Duodenal mucosa (tissue), 2 donors: ENCODE measurements at regions not wholly inside any gene's neighbourhood (a gene's known extent, or its start where the extent isn't known, plus 50 kb on each side); places are given as distances from the start of the nearest gene placed in this dataset.

Source experiments
- H3K27ac ChIP-seq: one replicate; pipeline ENCODE4 v1.7.0; 2013; ENCODE audit warnings: low read depth, low read length
- H3K27me3 ChIP-seq, 2 donors: one replicate each; pipeline ENCODE4 v1.7.0; 2013; ENCODE audit warnings: low read length in 2 of 2, control low read depth in 1 of 2; ENCODE audit not compliant: insufficient read depth in 2 of 2, control insufficient read depth in 1 of 2
- H3K36me3 ChIP-seq, 2 donors: one replicate each; pipeline ENCODE4 v1.7.0; 2013; ENCODE audit warnings: low read length in 2 of 2, control low read depth in 1 of 2; ENCODE audit not compliant: insufficient read depth in 2 of 2, control insufficient read depth in 1 of 2
- H3K4me1 ChIP-seq, 2 donors: one replicate each; pipeline ENCODE4 v1.7.0; 2013; ENCODE audit warnings: low read length in 2 of 2, control low read depth in 1 of 2; ENCODE audit not compliant: insufficient read depth in 2 of 2, control insufficient read depth in 1 of 2
- H3K4me3 ChIP-seq, 2 donors: one replicate each; pipeline ENCODE4 v1.7.0; 2013; ENCODE audit warnings: low read length in 2 of 2, low read depth in 1 of 2
- H3K9ac ChIP-seq, 2 donors: one replicate each; pipeline ENCODE4 v1.7.0; 2013; ENCODE audit warnings: low read length in 2 of 2, low read depth in 1 of 2
- H3K9me3 ChIP-seq, 2 donors: one replicate each; pipeline ENCODE4 v1.7.0; 2013; ENCODE audit warnings: low read length in 2 of 2, control low read depth in 1 of 2; ENCODE audit not compliant: control insufficient read depth in 1 of 2

GRCh38 chr2:150391779-150392178 lies 95.7 kb downstream of the RND3 start:
- Histone ChIP-seq H3K27ac (no peak overlapping the region), H3K9me3 (peaks cover 0 to under 1% of the 10 kb centered on the region in 2 donors), H3K36me3 (no peaks in the 10 kb centered on the region), H3K27me3 (no peaks in the 10 kb centered on the region), H3K9ac (no peak overlapping the region), H3K4me1 (no peaks in the 10 kb centered on the region), H3K4me3 (no peak overlapping the region)

GRCh38 chr2:150389447-150389846 lies 98.0 kb downstream of the RND3 start:
- no peaks in the 10 kb centered on the region for H3K4me1 ChIP-seq
- no peaks in the 10 kb centered on the region for H3K27me3 ChIP-seq
- H3K36me3 ChIP-seq, result no peaks in the 10 kb centered on the region
- H3K9me3 ChIP-seq, result peaks cover 0 to 6% of the 10 kb centered on the region in 2 donors
- no peak overlapping the region for H3K27ac ChIP-seq
- no peak overlapping the region for H3K4me3 ChIP-seq
- no peak overlapping the region for H3K9ac ChIP-seq

- no peak overlapping the region for H3K4me3 ChIP-seq
- no peak overlapping the region for H3K27ac ChIP-seq
- H3K9me3 ChIP-seq, result peaks cover 0 to 6% of the 10 kb centered on the region in 2 donors
- H3K9ac ChIP-seq, result no peak overlapping the region
- H3K27me3 ChIP-seq, result no peaks in the 10 kb centered on the region
- no peaks in the 10 kb centered on the region for H3K36me3 ChIP-seq
- H3K4me1 ChIP-seq, result no peaks in the 10 kb centered on the region
Observed at GRCh38 chr2:150388289-150388625, 99.2 kb downstream of the RND3 start.

- no peak overlapping the region for H3K4me3 ChIP-seq
- H3K9me3 ChIP-seq, result peaks cover 0 to 6% of the 10 kb centered on the region in 2 donors
- no peaks in the 10 kb centered on the region for H3K4me1 ChIP-seq
- no peaks in the 10 kb centered on the region for H3K27me3 ChIP-seq
- no peak overlapping the region for H3K27ac ChIP-seq
- no peak overlapping the region for H3K9ac ChIP-seq
- H3K36me3 ChIP-seq, result no peaks in the 10 kb centered on the region
Observed at GRCh38 chr2:150387586-150388288, 99.7 kb downstream of the RND3 start.

- Histone ChIP-seq H3K4me3 (no peak overlapping the region), H3K27me3 (no peaks in the 10 kb centered on the region), H3K9me3 (peaks cover 0 to 6% of the 10 kb centered on the region in 2 donors), H3K27ac (no peak overlapping the region), H3K9ac (no peak overlapping the region), H3K36me3 (no peaks in the 10 kb centered on the region), H3K4me1 (no peaks in the 10 kb centered on the region)
Observed at GRCh38 chr2:150385211-150385610, 102.3 kb downstream of the RND3 start.

- Histone ChIP-seq H3K27ac (no peak overlapping the region), H3K27me3 (no peaks in the 10 kb centered on the region), H3K36me3 (no peaks in the 10 kb centered on the region), H3K9ac (no peak overlapping the region), H3K4me1 (no peaks in the 10 kb centered on the region), H3K4me3 (no peak overlapping the region), H3K9me3 (peaks cover 0 to 6% of the 10 kb centered on the region in 2 donors)
Observed at GRCh38 chr2:150383587-150383986, 103.9 kb downstream of the RND3 start.

- Histone ChIP-seq H3K9me3 (no peaks in the 10 kb centered on the region), H3K4me3 (no peak overlapping the region), H3K4me1 (no peaks in the 10 kb centered on the region), H3K27me3 (no peaks in the 10 kb centered on the region), H3K36me3 (no peaks in the 10 kb centered on the region), H3K9ac (no peak overlapping the region), H3K27ac (no peak overlapping the region)
Observed at GRCh38 chr2:150379166-150379565, 108.3 kb downstream of the RND3 start.

- H3K9me3 ChIP-seq, result no peaks in the 10 kb centered on the region
- no peaks in the 10 kb centered on the region for H3K4me1 ChIP-seq
Observed at GRCh38 chr2:150378686-150379085, 108.8 kb downstream of the RND3 start.

GRCh38 chr2:150376553-150377335 lies 110.7 kb downstream of the RND3 start:
- Histone ChIP-seq H3K9ac (no peak overlapping the region), H3K4me1 (peaks cover 0 to 5% of the 10 kb centered on the region in 2 donors), H3K27ac (no peak overlapping the region), H3K27me3 (no peaks in the 10 kb centered on the region), H3K4me3 (no peak overlapping the region), H3K36me3 (no peaks in the 10 kb centered on the region), H3K9me3 (no peaks in the 10 kb centered on the region)

More at GRCh38 chr2:150378686-150379085, 108.8 kb downstream of the RND3 start:
- no peaks in the 10 kb centered on the region for H3K27me3 ChIP-seq
- no peak overlapping the region for H3K4me3 ChIP-seq
- H3K36me3 ChIP-seq, result no peaks in the 10 kb centered on the region
- no peak overlapping the region for H3K27ac ChIP-seq
- H3K9ac ChIP-seq, result no peak overlapping the region

- Histone ChIP-seq H3K36me3 (no peaks in the 10 kb centered on the region), H3K4me1 (peaks cover 0 to 13% of the 10 kb centered on the region in 2 donors), H3K27ac (no peak overlapping the region), H3K9me3 (no peaks in the 10 kb centered on the region), H3K27me3 (no peaks in the 10 kb centered on the region), H3K9ac (no peak overlapping the region), H3K4me3 (no peak overlapping the region)
Observed at GRCh38 chr2:150375333-150375732, 112.1 kb downstream of the RND3 start.
